ENCODE measurements at regions not wholly inside any gene's neighbourhood (a gene's known extent, or its start where the extent isn't known, plus 50 kb on each side); places are given as distances from the start of the nearest gene placed in this dataset.

DNA sequence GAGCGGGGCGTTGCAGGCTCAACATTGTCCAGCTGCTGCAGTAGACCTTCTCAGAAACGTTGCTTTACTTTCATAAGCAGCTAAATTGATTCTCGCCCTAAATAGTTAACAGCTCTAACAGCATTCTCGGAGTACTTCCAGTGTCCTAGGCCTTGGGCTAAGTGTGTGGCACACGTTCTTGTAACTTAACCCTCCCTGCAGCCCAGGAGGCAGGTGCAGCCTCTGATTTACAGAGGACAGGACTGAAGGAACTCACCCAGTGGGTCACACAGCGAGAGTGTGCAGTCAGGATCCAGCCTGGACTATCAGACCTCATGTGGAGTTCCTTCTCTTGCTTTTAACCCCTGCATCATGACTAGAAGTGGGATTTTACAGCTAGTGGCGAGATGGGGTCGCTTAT lies 312.8 kb upstream of the C2CD4B start:
- intact Hi-C loops (cut with DNase I): no loop called here
- DNase-seq (ENCODE audit: low spot score): no peak

DNA sequence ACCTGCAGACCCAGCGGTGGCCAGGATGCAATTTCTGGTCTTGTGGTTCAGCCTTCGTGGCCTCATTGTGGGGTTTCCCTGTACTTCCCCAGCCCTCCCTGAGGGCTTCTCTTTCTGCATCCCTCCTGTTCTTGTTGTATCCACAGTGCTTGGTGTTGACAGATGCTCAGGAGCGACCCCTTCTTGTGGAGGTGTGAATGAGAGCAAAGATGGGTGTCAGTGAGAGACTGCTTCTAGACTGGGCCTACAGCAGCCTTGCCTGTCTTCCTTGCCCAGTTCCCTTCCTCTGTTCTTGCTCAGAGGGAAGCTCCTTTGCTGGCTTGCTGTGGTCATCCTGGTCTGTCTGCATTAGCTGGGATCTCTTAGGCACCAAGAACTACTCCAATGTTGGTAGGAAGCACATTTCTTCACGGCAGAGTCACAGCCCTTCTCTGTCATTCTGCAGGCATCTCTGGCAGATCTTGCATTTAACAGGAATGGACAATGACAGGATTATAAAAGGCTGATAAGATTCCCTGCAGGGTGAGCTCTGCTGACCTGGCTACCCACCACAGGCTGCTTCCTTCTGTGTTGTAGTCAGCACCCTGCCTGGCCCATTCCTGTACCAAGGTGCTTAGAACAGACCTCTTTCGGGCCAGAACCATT lies 317.8 kb upstream of the C2CD4B start:
- intact Hi-C loops (cut with DNase I): no loop called here
- DNase-seq (ENCODE audit: low spot score): no peak

DNA sequence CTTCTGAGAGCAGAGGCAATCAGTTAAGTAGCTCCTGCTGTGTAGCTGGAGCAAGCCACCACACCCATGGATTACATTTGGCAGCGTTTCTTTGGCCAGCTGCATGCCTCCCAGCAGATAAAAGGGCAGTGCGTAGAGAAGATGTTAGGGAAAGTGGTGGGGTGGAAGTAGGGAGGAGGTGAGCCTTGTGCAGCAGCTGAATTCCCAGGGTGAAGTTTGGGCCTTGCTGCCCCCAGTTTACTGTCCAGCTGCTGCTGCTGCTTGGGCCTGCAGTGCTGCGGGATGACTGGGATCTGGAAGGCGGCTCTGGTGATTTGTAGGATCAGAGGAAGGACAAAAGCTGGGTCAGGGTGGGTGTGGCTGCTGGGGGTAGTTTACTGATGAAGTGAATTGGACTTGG lies 318.7 kb upstream of the C2CD4B start:
- no peak for DNase-seq (ENCODE audit: low spot score)
- intact Hi-C loops (cut with DNase I): no loop called here

DNA sequence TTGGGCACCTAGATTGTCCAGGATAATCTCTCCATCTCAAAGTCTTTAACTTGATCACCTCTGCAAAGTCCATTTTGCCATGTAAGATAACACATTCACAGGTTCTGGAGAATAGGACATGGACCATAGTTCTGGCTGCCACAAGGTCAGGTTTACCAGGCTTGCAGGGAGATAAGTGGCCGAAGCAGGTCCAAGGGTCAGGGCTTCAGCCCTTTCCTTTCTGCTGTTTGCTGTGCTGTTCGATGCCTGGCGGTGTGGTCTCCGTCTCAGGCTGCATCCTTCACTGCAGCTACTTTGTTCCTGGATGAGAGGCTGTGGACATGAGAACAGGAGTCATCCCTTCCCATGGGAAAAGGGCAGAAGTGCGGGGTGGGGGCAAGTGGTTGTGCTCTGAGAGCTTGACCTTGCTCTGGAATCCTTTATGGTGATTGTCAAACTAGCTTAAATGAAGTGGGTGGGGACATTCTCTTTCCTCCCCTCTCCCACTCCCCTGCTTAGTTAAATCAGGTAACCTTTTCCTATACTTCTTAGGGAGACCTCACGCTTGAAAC lies 320.2 kb upstream of the C2CD4B start:
- intact Hi-C loops (cut with DNase I): no loop called here

DNA sequence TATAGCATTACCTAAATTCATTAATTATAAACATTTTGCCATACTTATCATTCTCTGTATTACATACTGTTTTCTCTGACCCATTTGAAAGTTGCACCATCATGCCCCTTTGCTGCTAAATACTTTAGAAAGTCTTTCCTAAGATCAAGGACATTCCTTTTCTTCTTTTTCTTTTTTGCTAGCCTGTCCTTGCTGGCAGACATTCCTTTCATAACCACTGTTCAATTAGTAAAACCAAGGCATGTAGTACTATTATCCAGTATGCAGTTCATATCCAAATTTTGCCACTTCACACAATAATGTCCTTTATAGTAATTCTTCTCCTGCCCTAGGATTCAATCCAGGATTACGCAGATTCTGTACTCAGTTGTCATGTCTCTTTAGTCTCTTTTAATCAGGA lies 321.0 kb upstream of the C2CD4B start:
- no peak for DNase-seq (ENCODE audit: low spot score)
- intact Hi-C loops (cut with DNase I): no loop called here

More for the DNA sequence above, 320.2 kb upstream of the C2CD4B start:
- DNase-seq (ENCODE audit: low spot score): no peak

DNA sequence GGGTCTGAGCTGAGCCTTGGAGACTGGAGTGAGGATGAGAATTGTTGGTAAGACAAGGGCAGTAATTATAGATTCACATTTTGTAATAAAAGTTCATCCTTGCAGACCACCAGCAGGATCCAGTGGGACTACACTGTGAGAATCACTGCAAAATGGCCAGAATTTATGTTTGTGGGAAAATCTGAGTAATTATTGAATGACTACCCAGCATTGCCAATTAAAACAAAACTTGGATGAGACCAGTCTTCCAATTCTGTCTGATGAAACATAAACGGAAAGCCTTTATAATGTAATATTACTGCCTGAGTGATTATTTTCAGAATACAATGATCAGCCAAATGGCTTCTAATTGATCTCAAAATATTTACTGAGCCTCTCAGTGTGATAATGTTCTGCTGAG lies 323.3 kb upstream of the C2CD4B start:
- DNase-seq (ENCODE audit: low spot score): no peak
- intact Hi-C loops (cut with DNase I): no loop called here

DNA sequence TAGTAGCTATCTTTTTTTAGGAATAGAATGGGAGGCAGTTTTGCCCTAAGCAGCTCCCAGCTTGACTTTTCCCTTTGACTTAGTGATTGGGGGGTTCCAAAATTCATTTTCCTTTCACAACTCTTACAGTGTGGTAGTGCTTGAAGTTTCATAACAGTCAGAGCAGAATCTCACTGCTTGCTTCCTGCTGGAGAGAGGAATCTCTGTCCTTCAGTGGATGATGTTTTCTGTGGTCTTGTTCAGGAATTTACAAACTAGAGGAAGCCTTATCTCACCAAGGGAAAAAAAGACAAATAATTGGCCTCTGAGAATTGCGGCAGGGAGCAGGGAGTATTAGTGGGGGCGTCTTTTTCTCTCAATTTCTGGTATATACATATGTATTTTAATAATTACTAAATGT lies 326.6 kb upstream of the C2CD4B start:
- DNase-seq (ENCODE audit: low spot score): no peak
- intact Hi-C loops (cut with DNase I): no loop called here

DNA sequence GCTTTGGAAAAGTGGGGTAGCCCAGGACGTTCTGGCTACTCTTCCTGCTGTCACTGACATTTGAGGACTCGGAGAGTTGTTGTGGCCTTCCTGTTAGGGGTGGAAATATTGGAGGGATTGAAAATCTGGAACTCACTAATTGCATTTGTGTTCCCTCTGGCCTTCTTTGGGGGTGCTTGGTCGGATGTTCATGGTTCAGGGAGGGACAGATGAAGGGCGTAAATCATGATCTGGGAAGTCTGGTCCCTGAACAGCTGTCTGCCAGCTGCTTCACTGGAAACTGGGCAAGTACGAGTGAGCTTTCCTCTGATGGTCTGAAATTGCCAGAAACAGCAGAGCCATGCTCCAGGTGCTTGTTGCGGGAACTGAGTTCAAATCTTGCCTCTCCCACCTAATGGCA lies 327.8 kb upstream of the C2CD4B start:
- no peak for DNase-seq (ENCODE audit: low spot score)
- intact Hi-C loops (cut with DNase I): no loop called here

DNA sequence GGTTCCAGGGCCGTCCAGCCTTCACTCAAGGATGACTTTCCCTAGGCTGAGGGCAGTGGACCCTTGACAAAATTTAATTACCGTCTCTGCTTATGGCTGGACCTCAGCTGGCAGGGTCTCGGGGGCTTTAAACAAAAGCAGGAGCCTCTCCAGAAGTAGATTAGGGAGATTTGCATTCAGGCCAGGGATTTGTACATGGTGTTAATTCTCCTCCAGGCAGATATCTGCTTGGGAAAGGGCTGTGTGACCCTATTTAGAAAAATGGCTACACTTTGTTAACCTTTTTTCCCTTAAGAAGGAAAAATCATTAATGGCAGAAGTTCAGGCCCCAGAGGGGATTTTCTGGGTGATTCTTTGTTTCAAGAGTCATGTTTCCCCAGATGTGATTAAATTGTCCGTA lies 329.1 kb upstream of the C2CD4B start:
- no peak for DNase-seq (ENCODE audit: low spot score)
- intact Hi-C loops (cut with DNase I): no loop called here

DNA sequence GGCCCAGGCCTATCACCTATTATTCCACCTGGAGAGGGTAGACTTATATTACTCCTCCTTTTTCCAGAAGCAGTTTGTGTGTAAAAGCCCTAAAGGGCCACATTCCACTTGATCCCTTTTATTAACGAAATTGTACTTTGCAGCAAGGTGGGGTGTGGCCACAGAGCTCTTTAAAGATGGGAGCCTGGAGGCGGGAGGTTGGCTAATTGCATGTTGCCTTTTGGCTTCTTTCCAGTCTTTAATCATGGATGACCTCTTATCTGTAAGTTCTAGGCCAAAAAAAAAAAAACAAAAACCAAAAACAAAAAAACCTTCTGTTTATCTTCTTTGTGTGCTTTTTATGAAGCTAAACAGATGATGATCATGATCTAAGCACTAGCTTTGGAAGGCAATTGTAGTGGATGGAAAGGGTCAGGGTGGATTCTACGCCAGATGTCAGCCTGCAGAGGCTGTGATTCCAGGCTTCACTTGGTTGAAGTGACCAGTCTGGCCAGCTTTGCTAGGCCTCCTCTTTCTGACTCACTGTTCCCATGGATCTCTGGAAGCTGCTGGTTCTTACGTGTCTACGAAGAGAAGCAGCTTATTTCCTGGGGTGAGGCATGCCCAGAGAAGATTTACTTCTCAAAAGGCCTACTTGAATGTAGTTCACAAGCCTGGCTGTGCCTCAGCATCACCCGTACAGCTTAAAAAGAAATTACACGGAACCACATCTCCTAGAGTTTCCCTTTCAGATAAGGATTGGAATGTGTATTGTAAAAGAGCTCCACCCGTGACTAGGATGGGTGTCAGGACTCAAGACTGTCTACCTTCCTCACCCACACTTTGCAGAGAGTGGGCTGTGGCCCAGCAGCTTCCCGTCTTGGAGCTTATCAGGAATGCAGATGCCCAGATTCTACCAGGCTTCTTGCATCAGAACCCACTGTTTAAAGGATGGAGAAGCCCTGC lies 330.9 kb upstream of the C2CD4B start:
- DNase-seq (ENCODE audit: low spot score): no peak
- intact Hi-C loops (cut with DNase I): loop anchor here (5.0 kb wide), 1 partner anchor 39 kb away; no protein-coding TSS in a partner anchor

DNA sequence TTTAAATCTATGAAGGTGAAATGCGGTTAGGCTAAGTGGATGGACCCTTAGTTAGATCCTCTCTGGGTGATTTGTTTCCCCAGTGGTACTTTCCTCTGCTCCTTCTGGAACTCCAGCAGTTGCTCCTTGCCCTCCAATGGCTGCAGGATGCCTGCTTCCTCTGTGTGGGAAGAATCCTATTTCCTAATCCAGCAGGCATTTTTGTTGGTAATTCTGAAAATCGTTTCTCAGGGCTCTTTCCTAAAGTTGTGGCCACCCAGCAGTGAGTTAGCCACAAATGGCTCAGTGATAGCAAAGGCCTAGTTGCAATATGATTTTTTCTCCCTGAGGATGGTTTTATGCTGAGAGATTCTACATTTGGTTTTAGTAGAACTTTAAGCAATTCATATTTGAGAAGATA lies 332.3 kb upstream of the C2CD4B start:
- DNase-seq (ENCODE audit: low spot score): no peak
- intact Hi-C loops (cut with DNase I): loop anchor here (5.0 kb wide), 1 partner anchor 40 kb away; no protein-coding TSS in a partner anchor

DNA sequence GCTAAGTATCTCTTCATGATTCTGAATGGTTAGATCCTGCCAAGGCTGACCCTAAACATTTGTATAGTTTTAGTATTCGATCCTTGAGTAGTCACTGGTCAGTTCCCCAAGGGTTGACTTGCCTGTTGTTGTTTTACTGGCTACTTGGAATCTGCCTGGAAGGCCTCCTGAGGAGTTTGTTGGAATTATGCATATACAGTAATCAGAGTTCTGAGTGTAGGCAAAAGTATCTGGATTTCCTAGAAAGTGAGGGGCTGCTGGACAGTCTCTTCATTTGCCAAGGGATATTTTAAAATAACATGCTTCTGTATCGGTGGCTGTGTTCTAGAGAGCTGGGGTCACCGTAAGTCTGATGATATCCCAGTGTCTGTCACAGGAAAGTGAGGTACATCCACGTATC lies 333.2 kb upstream of the C2CD4B start:
- intact Hi-C loops (cut with DNase I): loop anchor here (5.0 kb wide), 1 partner anchor 41 kb away; no protein-coding TSS in a partner anchor
- DNase-seq (ENCODE audit: low spot score): no peak

DNA sequence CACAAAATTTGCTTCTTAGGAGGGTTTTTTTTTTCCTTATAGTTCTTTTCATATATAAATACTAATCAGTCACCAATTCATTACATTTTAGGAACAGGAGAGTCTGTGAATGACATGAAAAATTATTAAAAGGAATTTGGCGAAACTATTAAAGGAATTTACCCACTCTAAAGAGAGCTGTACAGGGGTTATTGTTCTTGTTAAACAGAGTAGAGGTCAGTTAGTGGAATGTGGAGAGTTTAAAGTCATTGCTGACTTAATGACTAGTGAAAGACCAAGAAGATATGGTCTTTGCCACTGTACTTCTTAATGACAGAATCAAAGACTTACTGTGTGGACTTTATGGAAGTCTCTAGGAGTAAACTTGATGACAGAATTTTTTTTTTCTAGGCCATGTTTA lies 333.6 kb upstream of the C2CD4B start:
- intact Hi-C loops (cut with DNase I): loop anchor here (5.0 kb wide), 1 partner anchor 41 kb away; no protein-coding TSS in a partner anchor
- DNase-seq (ENCODE audit: low spot score): no peak

DNA sequence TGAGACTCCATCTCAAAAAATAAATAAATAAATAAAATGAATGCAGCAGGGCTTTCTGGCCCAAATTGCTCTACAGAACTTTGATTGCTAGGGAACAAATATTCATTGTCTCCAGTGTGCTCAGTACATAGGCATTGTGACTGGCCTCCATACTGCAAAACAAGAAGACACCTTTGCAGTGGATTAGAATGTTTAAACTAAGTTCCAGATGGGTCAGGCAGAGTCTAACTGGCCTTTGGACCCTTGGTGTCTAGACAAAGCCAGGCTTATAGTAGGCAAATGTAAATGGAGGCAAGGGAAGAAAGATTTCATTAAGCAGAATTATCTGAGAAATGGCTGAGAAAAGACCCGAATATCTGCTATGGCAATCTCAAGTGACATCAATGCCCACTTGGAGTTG lies 335.2 kb upstream of the C2CD4B start:
- no peak for DNase-seq (ENCODE audit: low spot score)
- intact Hi-C loops (cut with DNase I): no loop called here

DNA sequence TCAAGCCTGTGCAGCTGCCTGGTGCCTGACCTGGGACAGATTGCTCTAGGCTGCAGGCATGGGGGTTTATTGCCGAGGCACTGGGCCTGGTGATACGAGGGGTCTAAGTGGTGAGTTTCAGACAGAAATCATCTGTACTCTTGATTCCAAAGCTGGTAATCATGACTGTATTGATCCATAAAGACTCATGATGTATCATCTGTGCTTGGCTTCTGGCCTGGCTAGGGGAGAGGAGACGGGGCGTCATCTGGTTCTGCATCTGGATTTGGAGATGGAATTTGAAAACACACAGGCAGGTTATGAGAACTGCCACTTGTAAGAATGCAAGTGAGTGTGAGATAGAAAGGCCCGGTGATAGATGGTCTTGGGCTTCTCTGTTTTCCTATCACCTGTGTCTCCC lies 337.4 kb upstream of the C2CD4B start:
- intact Hi-C loops (cut with DNase I): no loop called here
- no peak for DNase-seq (ENCODE audit: low spot score)

DNA sequence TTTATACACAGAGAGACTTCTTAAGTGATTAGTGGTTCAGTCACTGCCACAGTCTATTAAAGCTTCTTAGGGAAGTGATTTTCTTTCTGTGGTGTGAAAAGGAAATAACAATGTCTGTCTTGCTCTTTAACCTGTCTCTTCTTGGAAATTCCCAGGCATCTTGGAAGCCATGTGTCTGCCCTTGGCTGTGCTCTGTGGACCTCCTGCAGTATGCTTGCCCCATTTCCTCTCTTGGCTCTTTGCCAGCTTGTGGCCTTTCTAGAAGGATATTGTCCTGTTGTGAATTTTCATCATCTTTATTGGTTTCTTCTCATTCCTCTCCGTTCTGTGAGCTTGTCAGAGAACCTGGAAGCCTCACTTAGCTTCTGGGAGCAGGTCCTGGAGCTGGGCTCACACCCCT lies 338.4 kb upstream of the C2CD4B start:
- DNase-seq (ENCODE audit: low spot score): no peak

DNA sequence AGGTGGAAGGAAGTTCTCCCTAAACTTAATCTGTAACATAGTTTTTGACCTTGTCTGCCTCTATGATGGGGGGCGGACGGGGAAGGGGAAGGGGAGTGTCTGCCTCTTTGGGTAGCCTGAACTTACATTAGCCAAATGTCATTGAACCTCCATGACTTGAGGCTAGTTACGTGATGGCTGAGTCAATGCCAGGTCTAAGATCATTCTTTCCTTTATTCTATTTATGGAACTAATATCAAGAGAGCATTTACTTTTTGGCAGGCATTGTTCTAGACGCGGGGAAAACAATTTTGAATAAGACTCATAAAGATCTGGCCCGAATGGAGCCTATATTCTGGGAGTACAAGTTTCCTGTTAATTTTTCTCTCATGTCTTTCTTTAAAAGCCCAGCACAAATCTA lies 340.7 kb upstream of the C2CD4B start:
- intact Hi-C loops (cut with DNase I): loop anchor here (5.0 kb wide), 1 partner anchor 33 kb away; no protein-coding TSS in a partner anchor
- no peak for DNase-seq (ENCODE audit: low spot score)

More for the DNA sequence above, 338.4 kb upstream of the C2CD4B start:
- intact Hi-C loops (cut with DNase I): no loop called here

DNA sequence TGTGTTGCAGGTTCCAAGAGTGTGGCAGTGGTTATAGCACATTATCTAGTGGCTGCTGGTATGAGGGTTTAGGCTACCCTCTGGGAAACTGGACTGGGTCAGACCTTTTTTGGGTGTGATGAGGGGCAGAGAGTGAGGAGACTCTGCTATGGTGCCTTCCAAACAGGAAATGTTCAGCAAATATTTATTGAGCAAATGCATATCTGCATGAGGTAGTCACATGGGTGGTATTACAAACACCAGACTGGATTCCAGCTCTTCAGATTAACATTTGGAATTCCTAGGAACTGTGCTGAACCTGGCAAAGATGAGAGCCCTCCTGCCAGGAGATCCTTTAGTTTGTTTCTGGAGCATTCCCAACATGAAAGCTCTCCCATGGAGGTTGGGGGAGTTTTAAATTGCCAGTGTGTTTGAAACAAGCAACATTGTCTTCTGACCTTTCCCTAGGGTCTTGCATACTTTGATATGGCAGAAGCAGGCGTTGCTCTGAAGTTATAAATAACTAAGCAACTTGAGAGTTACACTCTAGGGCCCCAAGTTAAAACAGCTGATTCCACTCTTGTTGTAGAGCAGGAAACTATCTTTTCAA lies 341.2 kb upstream of the C2CD4B start:
- DNase-seq (ENCODE audit: low spot score): no peak
- intact Hi-C loops (cut with DNase I): loop anchor here (5.0 kb wide), 1 partner anchor 34 kb away; no protein-coding TSS in a partner anchor

DNA sequence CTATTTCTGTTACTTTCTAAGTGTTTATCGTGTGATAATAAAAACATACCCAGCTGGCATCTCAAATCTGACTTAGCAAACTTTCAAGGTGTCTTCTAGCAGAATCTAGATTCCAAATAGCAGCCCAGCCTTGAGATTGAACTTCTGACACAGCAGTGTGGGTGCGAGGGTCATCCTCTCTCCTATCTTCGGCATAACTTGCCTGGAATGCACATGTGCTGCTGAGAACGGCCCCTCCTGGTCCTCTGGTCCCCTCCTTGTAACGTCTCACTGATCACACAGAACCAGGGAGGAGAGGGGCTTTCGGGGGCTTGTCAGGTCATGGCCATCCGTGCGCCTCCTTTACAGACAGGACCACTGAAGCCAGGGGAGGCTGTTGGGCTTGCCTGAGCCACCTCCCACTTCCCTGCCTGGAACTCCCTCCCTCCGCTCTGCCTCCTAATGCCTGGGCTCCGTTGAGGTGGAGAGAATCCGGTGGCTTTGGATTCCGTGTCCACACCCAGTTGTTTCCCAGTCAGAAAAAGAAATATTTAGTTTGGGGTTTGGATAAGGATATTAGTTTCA lies 344.4 kb upstream of the C2CD4B start:
- no peak for DNase-seq (ENCODE audit: low spot score)
- intact Hi-C loops (cut with DNase I): loop anchor here (5.0 kb wide), 1 partner anchor 37 kb away; no protein-coding TSS in a partner anchor

DNA sequence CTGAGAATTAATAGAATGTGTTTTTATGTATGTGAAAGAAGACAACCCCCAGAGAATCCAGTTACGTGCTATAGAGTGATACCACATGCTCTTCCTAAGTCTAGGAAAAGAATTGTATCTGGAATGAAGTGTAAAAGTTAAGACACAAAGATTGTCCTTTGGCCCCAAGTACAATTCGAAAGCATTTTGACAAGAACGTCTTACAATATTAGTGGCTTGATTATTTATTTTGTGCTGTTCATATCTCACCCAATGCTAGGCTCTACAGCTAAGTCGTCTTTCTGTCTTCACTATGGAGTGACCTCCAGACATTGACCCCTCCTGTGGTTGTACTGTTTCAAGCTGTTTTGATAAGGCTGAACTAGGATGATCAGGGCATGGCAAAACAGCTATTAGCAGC lies 345.7 kb upstream of the C2CD4B start:
- DNase-seq (ENCODE audit: low spot score): no peak
- intact Hi-C loops (cut with DNase I): no loop called here
